ENCODE measurements at regions not wholly inside any gene's neighbourhood (a gene's known extent, or its start where the extent isn't known, plus 50 kb on each side); places are given as distances from the start of the nearest gene placed in this dataset.

DNA sequence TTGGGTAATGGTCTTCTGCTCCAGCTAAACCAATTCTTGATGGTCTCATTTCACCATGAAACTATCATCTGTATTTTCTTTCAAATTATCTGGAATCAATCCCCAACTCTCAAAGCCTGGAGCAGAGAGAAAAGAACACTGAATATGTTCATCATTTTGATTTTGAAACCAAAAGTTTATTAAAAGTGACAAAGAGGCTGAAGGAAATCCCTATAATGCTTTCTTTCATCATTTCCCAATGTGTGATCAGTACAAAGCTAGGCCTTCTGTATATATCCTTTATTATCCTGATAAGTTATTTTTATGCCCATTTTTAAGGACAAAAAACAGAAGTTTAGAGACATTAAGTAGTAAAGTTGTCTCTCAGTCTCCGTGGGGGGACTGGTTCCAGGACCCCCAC is 50.1 kb upstream of the MBNL1 start:
- 91 to 94% methylated on average over 1 of the region's 1 CpG for WGBS, 2 donors
- no peak for DNase-seq
- H3K4me1 ChIP-seq = peaks cover 6% of the 10 kb centered on the region
- intact Hi-C loops (cut with DNase I; ENCODE audit: low total_unique reads) = no loop called here
- no peak for TF ChIP-seq POLR2A (IDR thresholded peaks at IDR 0.05)
- TF ChIP-seq, protein P1, sequence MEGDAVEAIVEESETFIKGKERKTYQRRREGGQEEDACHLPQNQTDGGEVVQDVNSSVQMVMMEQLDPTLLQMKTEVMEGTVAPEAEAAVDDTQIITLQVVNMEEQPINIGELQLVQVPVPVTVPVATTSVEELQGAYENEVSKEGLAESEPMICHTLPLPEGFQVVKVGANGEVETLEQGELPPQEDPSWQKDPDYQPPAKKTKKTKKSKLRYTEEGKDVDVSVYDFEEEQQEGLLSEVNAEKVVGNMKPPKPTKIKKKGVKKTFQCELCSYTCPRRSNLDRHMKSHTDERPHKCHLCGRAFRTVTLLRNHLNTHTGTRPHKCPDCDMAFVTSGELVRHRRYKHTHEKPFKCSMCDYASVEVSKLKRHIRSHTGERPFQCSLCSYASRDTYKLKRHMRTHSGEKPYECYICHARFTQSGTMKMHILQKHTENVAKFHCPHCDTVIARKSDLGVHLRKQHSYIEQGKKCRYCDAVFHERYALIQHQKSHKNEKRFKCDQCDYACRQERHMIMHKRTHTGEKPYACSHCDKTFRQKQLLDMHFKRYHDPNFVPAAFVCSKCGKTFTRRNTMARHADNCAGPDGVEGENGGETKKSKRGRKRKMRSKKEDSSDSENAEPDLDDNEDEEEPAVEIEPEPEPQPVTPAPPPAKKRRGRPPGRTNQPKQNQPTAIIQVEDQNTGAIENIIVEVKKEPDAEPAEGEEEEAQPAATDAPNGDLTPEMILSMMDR (IDR thresholded peaks at IDR 0.05) = no peak
- H3K9me3 ChIP-seq = no peaks in the 10 kb centered on the region
- H3K36me3 ChIP-seq (ENCODE audit: low read depth, missing control alignments) = no peaks in the 10 kb centered on the region
- H3K4me3 ChIP-seq = no peak overlapping the region
- no peaks in the 10 kb centered on the region for H3K27me3 ChIP-seq
- H3K27ac ChIP-seq = no peak overlapping the region
